Ovary (tissue), 3 donors: ENCODE measurements at regions not wholly inside any gene's neighbourhood (a gene's known extent, or its start where the extent isn't known, plus 50 kb on each side); places are given as distances from the start of the nearest gene placed in this dataset.

Source experiments
- CTCF ChIP-seq, 3 donors: fragments of 450-650 bp in 2 of 3; fragments of 200-600 bp in 1 of 3; IDR thresholded peaks; one replicate each; pipeline versions ENCODE4 v1.5.1 to v1.8.0; 2016 to 2022; ENCODE audit warnings: antibody characterized with exemption in 3 of 3, mild to moderate bottlenecking in 1 of 3
- EP300 ChIP-seq: sonication (generic); formaldehyde crosslinking; IDR thresholded peaks from one replicate; pipeline ENCODE4 v1.6.1; 2017; ENCODE audit warnings: antibody characterized with exemption
- donor health status: DM: no; HTN: no; CAD: no.

- no peak for TF ChIP-seq CTCF (IDR thresholded peaks at IDR 0.05)
- no peak for TF ChIP-seq EP300
Observed at GRCh38 chr18:75753753-75754152, 326.2 kb upstream of the SMIM21 start.
